T-helper 1 cell (primary cell): ENCODE measurements at regions not wholly inside any gene's neighbourhood (a gene's known extent, or its start where the extent isn't known, plus 50 kb on each side); places are given as distances from the start of the nearest gene placed in this dataset.
"Not testable (repeated sequence)": the region's sequence is repeated elsewhere in the genome, so short reads cannot be mapped to it uniquely, and the experiment has no call there.

Experiments
- DNase-seq, 5 donors: peaks; one replicate each; pipeline ENCODE4 v3.0.0-alpha.2; 2012 to 2020

- DNase-seq = no peak
Measured at GRCh38 chr9:13939701-13940490, 374.0 kb downstream of the NFIB start.

- DNase-seq = no peak
Measured at GRCh38 chr9:13939134-13939533, 374.8 kb downstream of the NFIB start.

- no peak for DNase-seq
Measured at GRCh38 chr9:13934416-13934815, 379.5 kb downstream of the NFIB start.

- no peak for DNase-seq
Measured at GRCh38 chr9:13933268-13933656, 380.7 kb downstream of the NFIB start.

- DNase-seq = no peak
Measured at GRCh38 chr9:13932528-13933267, 381.2 kb downstream of the NFIB start.

- no peak for DNase-seq
Measured at GRCh38 chr9:13929013-13929412, 384.9 kb downstream of the NFIB start.

- DNase-seq = no peak
Measured at GRCh38 chr9:13923381-13923780, 390.6 kb downstream of the NFIB start.

GRCh38 chr9:13920557-13920956, 393.4 kb downstream of the NFIB start:
- DNase-seq = no peak

- no peak for DNase-seq
Measured at GRCh38 chr9:13919401-13919800, 394.5 kb downstream of the NFIB start.

GRCh38 chr9:13917534-13917933, 396.4 kb downstream of the NFIB start:
- no peak for DNase-seq

- DNase-seq = no peak
Measured at GRCh38 chr9:13915591-13916301, 398.2 kb downstream of the NFIB start.

GRCh38 chr9:13915131-13915530, 398.8 kb downstream of the NFIB start:
- no peak for DNase-seq

- DNase-seq = no peak
Measured at GRCh38 chr9:13911473-13911872, 402.5 kb downstream of the NFIB start.

- not testable (repeated sequence) for DNase-seq
Measured at GRCh38 chr9:13907842-13908241, 406.1 kb downstream of the NFIB start.

GRCh38 chr9:13904746-13905145, 409.2 kb downstream of the NFIB start:
- DNase-seq = no peak

GRCh38 chr9:13904311-13904710, 409.6 kb downstream of the NFIB start:
- DNase-seq = no peak

GRCh38 chr9:13902286-13903066, 411.5 kb downstream of the NFIB start:
- DNase-seq = no peak

GRCh38 chr9:13901176-13901575, 412.8 kb downstream of the NFIB start:
- DNase-seq = no peak

- no peak for DNase-seq
Measured at GRCh38 chr9:13900449-13900848, 413.5 kb downstream of the NFIB start.

- no peak for DNase-seq
Measured at GRCh38 chr9:13899924-13900323, 414.0 kb downstream of the NFIB start.

GRCh38 chr9:13898957-13899356, 415.0 kb downstream of the NFIB start:
- no peak for DNase-seq

- DNase-seq = no peak
Measured at GRCh38 chr9:13896922-13897835, 416.8 kb downstream of the NFIB start.
